Activated T-cell treated with anti-CD3 and anti-CD28 coated beads, Interleukin-2, amount 50 U/mL, for 24 hours (primary cell): ENCODE measurements at regions not wholly inside any gene's neighbourhood (a gene's known extent, or its start where the extent isn't known, plus 50 kb on each side); places are given as distances from the start of the nearest gene placed in this dataset.
"Not testable (repeated sequence)": the region's sequence is repeated elsewhere in the genome, so short reads cannot be mapped to it uniquely, and the experiment has no call there.

Experiments
- DNase-seq: peaks from one replicate; pipeline ENCODE4 v3.0.0-alpha.2; 2020
- H3K27ac Mint-ChIP-seq: 2 replicates; pipeline ENCODE4 v1.8.0; 2020; ENCODE audit warnings: mild to moderate bottlenecking, mixed read lengths
- H3K27me3 Mint-ChIP-seq: 2 replicates; pipeline ENCODE4 v1.8.0; 2020; ENCODE audit warnings: mixed read lengths
- H3K36me3 Mint-ChIP-seq: 2 replicates; pipeline ENCODE4 v1.8.0; 2020; ENCODE audit warnings: low read depth, mixed read lengths
- H3K4me1 Mint-ChIP-seq: 2 replicates; pipeline ENCODE4 v1.8.0; 2020; ENCODE audit warnings: low read depth, mixed read lengths
- H3K4me3 Mint-ChIP-seq: 2 replicates; pipeline ENCODE4 v1.8.0; 2020; ENCODE audit warnings: mild to moderate bottlenecking, moderate library complexity, mixed read lengths
- H3K9me3 Mint-ChIP-seq: 2 replicates; pipeline ENCODE4 v1.8.0; 2020; ENCODE audit warnings: mixed read lengths

DNA sequence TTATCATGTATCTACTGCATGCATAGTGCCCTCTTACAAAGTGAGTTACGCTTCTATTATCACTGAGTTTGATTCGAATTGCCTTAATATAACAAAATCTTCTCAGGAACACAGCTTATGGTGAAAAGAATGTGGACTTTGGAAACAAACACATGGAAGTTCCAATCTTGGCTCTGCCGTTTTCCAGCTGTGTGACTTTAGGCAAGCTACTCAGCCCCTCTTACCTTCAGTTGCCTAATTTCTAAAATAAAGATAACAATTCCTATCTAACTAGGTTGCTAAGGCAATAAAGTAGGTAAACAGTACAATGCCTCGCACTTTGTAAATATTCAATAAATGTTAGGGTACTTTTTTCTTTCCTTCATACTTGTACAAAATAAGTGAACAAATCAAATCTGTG lies 104.0 kb upstream of the GRIA3 start:
- H3K9me3 Mint-ChIP-seq, result no peaks in the 10 kb centered on the region
- DNase-seq, result no peak
- H3K36me3 Mint-ChIP-seq, result no peaks in the 10 kb centered on the region
- H3K4me3 Mint-ChIP-seq, result no peak overlapping the region
- H3K27me3 Mint-ChIP-seq, result peaks cover 3% of the 10 kb centered on the region
- H3K4me1 Mint-ChIP-seq, result no peaks in the 10 kb centered on the region
- no peak overlapping the region for H3K27ac Mint-ChIP-seq

DNA sequence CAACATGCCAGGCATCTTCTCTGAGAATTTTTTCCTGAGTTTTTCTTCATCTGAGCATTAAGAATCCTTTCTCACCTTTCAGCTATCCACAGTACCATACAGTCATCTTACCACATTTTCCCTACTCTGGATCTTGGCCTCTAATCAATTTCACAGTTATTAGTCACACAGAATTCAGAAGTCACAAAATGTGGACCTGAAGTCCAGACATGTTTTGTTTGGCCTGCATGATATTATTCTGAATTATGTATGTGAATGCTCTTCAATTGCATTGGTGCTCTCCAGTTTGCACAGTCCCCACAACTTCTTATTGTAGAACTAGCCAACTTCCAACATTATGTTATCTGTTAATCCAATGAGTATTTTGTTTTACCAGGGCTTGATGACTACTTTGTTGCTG lies 102.3 kb upstream of the GRIA3 start:
- H3K4me1 Mint-ChIP-seq, result no peaks in the 10 kb centered on the region
- DNase-seq, result no peak
- H3K27ac Mint-ChIP-seq, result no peak overlapping the region
- no peaks in the 10 kb centered on the region for H3K36me3 Mint-ChIP-seq
- no peak overlapping the region for H3K4me3 Mint-ChIP-seq
- peaks cover 3% of the 10 kb centered on the region for H3K27me3 Mint-ChIP-seq
- no peaks in the 10 kb centered on the region for H3K9me3 Mint-ChIP-seq

DNA sequence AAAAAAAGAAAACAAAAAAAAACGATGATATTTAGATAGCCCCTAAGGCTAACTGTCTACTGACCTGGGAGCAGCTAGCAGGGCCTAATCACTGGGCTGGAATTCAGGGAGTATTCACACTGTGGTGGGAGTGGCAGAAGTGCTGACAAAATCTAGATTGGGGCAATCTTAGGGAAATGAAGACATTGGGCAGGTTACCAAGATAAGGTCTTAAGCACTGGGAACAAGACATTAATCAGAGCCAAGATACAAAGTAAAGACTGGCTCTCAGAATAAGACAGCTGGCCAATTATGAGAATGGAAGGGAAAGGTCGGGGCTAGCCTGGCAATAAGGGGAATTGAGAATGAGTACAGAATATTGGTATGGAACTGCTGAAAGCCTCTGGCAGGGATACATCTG lies 100.2 kb upstream of the GRIA3 start:
- Mint-ChIP-seq H3K36me3 (no peaks in the 10 kb centered on the region), H3K27ac (no peak overlapping the region), H3K9me3 (no peaks in the 10 kb centered on the region), H3K27me3 (no peaks in the 10 kb centered on the region), H3K4me1 (no peaks in the 10 kb centered on the region), H3K4me3 (no peak overlapping the region)
- no peak for DNase-seq

DNA sequence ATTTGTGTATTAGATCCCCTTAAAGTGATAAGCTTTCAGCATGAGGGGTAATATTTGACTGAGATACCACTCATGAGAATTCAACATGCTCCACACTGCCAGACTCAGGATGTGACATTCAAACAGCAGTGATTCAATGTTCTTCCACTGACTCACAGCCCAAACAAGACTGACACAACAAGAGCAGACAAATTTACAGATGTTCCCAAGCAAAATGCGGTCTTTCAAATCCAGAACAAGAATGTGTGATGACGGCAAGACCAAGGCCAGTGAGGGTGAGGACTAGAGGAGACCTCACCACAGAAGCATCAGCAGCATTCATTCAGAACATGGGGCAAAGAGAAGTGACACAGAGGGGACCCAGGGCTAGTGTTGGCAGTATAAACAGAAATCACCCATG lies 99.3 kb upstream of the GRIA3 start:
- no peak for DNase-seq
- H3K9me3 Mint-ChIP-seq, result no peaks in the 10 kb centered on the region
- H3K27me3 Mint-ChIP-seq, result no peaks in the 10 kb centered on the region
- H3K4me3 Mint-ChIP-seq, result no peak overlapping the region
- H3K27ac Mint-ChIP-seq, result no peak overlapping the region
- no peaks in the 10 kb centered on the region for H3K36me3 Mint-ChIP-seq
- no peaks in the 10 kb centered on the region for H3K4me1 Mint-ChIP-seq

DNA sequence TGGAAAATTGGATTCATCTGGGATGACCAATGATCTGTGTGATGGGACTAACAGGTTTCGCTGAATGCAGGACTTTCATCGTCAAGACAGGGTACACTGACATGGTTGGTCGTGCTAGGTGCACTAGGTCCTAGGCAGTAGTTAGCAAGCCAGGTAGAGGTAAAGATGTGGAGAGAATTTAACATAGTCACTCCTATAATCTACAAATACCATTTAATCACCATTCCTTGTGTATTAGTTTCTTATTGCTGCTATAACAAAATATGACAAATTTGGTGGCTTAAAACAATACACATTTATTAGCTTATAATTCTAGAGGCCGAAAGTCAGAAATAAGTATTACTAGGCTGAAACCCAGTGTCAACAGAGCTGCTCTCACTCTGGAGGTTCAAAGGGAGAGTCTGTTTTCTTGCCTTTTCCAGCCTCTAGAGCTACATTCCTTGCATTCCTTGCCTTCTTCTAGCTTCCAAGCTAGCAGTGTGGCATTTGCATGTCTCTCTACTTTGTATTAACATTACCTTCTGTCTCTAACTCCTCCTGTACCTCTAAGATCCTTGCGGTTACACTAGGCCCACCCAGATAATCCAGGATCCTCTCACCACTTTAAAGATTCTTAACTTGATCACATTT lies 98.7 kb upstream of the GRIA3 start:
- no peaks in the 10 kb centered on the region for H3K27me3 Mint-ChIP-seq
- H3K4me1 Mint-ChIP-seq, result no peaks in the 10 kb centered on the region
- no peak overlapping the region for H3K4me3 Mint-ChIP-seq
- no peak for DNase-seq
- H3K9me3 Mint-ChIP-seq, result no peaks in the 10 kb centered on the region
- no peaks in the 10 kb centered on the region for H3K36me3 Mint-ChIP-seq
- no peak overlapping the region for H3K27ac Mint-ChIP-seq

DNA sequence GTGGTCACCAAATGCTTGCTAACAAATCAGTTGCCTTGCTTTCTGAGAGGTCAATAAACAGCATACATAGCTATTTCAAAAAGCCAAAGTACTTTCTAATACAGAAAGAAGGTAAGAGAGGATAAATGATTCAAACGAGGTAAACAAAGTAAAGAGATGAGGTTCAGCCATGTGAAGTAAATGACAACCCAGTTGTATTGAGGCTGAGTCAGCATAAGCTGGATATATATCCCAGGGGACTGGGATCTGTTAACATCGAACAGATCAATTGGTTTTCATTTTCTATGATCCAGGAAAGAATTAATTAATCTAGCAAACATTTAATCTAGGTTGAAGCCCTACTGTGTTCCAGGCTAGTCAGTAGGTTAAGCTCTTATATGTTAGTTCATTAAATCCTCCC lies 97.3 kb upstream of the GRIA3 start:
- DNase-seq, result no peak
- H3K36me3 Mint-ChIP-seq, result no peaks in the 10 kb centered on the region
- H3K27ac Mint-ChIP-seq, result no peak overlapping the region
- no peaks in the 10 kb centered on the region for H3K4me1 Mint-ChIP-seq
- H3K4me3 Mint-ChIP-seq, result no peak overlapping the region
- no peaks in the 10 kb centered on the region for H3K27me3 Mint-ChIP-seq
- H3K9me3 Mint-ChIP-seq, result no peaks in the 10 kb centered on the region

DNA sequence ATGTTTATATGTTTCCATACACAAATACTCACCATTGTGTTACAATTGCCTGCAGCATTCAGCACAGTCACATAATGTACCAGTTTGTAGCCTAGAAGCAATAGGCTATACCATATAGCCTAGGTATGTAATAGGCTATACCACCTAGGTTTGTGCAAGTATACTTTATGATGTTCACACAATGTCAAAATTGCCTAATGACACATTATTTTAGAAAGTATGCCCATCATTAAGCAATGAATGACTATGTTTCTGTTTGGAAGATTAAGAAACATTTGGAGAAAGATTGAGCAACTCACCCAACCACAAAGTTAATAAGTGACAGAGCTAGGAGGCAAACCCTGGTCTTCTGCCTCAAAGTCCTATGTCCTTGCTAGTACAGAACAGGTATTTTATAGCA lies 96.8 kb upstream of the GRIA3 start:
- no peak for DNase-seq
- Mint-ChIP-seq H3K9me3 (no peaks in the 10 kb centered on the region), H3K4me1 (no peaks in the 10 kb centered on the region), H3K27me3 (no peaks in the 10 kb centered on the region), H3K4me3 (no peak overlapping the region), H3K27ac (no peak overlapping the region), H3K36me3 (no peaks in the 10 kb centered on the region)

DNA sequence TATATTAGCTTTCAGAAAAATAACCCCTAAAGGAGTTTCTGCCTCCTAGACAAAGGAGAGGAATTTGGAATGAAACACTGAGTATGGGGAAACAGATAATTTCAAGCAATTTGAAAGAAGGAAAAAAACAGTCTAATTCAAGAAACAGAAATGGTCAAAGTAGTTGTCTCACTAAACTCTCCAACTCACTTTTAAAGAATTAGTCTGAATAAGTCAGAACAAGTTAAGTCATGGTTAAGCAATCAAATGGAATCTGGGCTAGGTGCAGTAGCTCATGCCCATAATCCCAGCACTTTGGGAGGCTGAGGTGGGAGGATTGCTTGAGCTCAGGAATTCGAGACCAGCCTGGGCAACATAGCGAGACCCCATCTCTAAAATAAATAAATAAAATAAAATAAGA lies 95.7 kb upstream of the GRIA3 start:
- Mint-ChIP-seq H3K27ac (no peak overlapping the region), H3K36me3 (no peaks in the 10 kb centered on the region), H3K4me3 (no peak overlapping the region), H3K9me3 (no peaks in the 10 kb centered on the region), H3K27me3 (no peaks in the 10 kb centered on the region), H3K4me1 (no peaks in the 10 kb centered on the region)
- DNase-seq, result no peak

DNA sequence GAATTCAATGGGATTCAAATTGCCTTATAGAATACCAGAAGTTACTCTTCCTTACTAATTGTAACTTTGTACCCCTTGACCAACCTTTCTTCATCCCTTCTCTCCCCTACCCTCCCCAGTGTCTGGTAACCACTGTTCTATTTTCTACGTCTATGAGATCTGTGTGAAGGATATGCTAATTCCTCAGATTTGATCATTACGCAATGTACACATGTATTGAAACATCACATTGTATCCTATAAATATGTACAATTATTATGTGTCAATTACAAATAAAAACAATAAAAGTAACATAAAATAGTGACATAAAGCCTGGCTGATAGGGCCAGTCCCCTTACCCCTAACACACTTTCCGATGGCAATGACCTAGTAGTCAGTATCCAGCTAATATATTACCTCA lies 95.1 kb upstream of the GRIA3 start:
- Mint-ChIP-seq H3K27ac (no peak overlapping the region), H3K36me3 (no peaks in the 10 kb centered on the region), H3K27me3 (no peaks in the 10 kb centered on the region), H3K4me3 (no peak overlapping the region), H3K9me3 (no peaks in the 10 kb centered on the region), H3K4me1 (no peaks in the 10 kb centered on the region)
- no peak for DNase-seq

DNA sequence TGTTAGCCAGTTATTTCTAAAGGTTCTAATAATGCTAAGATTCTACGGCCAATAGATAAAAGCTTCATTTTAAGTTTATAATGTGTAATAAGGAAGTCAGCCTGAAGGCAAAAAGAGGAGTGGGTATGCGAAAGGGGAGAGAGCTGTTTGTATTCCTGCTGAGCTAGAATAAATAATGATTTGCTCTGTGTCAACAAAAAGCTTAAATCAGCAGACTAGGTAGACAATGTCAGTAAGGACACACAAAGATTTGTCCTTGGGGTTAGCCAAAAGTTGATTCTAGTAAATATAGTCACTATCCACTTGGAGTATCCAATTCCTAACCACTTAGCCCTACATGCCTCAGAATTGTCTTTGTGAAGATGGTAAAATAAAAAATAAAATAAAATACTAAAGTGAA lies 90.3 kb upstream of the GRIA3 start:
- Mint-ChIP-seq H3K27me3 (peaks cover 9% of the 10 kb centered on the region), H3K4me3 (no peak overlapping the region), H3K4me1 (no peaks in the 10 kb centered on the region), H3K27ac (no peak overlapping the region), H3K36me3 (no peaks in the 10 kb centered on the region), H3K9me3 (no peaks in the 10 kb centered on the region)
- DNase-seq, result no peak

DNA sequence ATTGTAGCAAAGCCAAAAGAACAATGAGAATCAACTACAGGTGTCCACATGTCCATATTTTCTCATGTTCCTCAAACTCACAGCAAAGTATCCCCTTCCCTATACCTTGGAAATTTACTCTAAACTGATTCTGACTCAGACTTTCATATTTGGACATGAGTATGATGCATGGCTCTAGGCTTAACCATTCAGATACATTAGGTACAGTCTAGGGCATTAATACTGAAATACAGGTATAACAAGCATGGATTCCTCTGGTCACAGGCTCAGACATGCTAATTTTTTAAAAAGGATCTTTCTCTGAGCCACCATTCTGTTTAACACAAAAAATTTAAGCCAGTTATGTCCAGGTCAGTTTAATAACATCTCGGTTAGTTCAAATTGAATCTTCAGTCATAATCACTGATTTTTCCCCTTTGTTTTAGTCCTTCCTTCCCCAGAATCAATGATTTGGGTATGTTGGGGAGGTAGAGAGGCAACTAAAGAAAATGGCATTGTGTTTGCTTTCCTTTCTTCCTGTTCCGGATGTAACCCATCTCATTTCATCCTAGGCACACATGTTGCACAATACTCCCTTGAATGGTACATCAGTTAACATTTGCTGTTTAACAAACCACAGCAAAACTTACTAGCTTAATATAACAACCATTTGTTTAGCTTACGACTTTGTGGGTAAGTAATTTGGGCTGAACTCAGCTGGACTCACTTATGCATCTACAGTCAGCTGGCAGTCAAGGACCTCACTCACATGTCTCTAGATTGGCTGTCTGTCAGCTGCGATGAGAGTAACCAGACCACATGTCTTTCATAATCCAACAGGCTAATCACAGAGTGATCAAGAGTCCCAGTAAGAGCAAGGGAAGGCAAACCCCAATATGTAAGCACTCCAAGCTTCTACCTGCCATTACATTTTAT lies 75.3 kb upstream of the GRIA3 start:
- no peak for DNase-seq
- Mint-ChIP-seq H3K9me3 (peaks cover 2% of the 10 kb centered on the region), H3K36me3 (no peaks in the 10 kb centered on the region)

DNA sequence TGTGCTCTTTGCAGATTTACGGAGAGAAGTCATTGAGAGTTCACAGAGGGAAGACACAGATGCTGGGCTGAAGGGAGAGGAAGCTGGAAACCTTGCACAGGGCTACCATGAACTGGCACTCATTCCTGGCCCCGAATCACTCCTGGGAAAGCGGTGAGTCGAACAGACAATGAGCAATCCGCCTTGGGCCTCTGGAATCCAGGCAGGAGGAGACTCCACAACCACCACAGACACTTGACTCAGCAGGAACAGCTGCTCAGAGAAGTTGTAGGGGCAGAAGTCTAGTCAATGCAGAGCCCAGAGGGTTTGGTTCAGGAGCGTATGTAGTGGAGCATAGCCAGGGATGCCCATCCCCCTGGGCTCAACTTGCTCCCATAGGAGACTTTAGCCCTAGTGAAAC lies 62.8 kb upstream of the GRIA3 start:
- H3K9me3 Mint-ChIP-seq, result no peaks in the 10 kb centered on the region
- DNase-seq, result no peak
- H3K27ac Mint-ChIP-seq, result no peak overlapping the region
- H3K4me1 Mint-ChIP-seq, result no peaks in the 10 kb centered on the region
- H3K27me3 Mint-ChIP-seq, result peaks cover 3% of the 10 kb centered on the region
- no peaks in the 10 kb centered on the region for H3K36me3 Mint-ChIP-seq
- H3K4me3 Mint-ChIP-seq, result no peak overlapping the region

More for the DNA sequence above, 75.3 kb upstream of the GRIA3 start:
- Mint-ChIP-seq H3K27me3 (no peaks in the 10 kb centered on the region), H3K4me3 (no peak overlapping the region), H3K27ac (no peak overlapping the region), H3K4me1 (no peaks in the 10 kb centered on the region)

DNA sequence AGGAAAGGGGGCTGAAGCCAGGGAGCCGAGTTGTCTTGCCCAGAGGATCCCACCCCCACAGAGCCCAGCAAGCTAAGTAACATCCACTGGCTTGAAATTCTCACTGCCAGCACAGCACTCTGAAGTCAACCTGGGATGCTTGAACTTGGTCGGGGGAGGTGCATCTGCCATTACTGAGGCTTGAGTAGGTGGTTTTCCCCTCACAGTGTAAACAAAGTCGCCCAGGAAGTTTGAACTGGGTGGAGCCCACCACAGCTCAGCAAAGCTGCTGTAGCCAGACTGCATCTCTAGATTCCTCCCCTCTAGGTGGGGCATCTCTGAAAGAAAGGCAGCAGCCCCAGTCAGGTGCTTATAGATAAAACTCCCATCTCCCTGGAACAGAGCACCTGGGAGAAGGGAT lies 54.3 kb upstream of the GRIA3 start:
- not testable (repeated sequence) for H3K27me3 Mint-ChIP-seq, H3K9me3 Mint-ChIP-seq, H3K4me1 Mint-ChIP-seq

More for the DNA sequence above, 54.3 kb upstream of the GRIA3 start:
- not testable (repeated sequence) for H3K4me3 Mint-ChIP-seq, H3K27ac Mint-ChIP-seq, H3K36me3 Mint-ChIP-seq, DNase-seq
